Gastrocnemius medialis (tissue), 4 donors: ENCODE measurements at regions not wholly inside any gene's neighbourhood (a gene's known extent, or its start where the extent isn't known, plus 50 kb on each side); places are given as distances from the start of the nearest gene placed in this dataset.

Source experiments
- ATAC-seq, 2 donors: fragments of 150-250 bp; one replicate each; pipeline ENCODE4 v1.9.1; 2016
- DNase-seq, 2 donors: peaks; one replicate each; pipeline ENCODE4 v3.0.0-alpha.2; 2019
- H3K27ac ChIP-seq, 4 donors: fragments of 200-600 bp; sonication (generic); 1 replicate in 1 of 4; 2 replicates in 3 of 4; pipeline ENCODE4 v1.5.1; 2016 to 2018; ENCODE audit warnings: mild to moderate bottlenecking in 2 of 4, moderate library complexity in 1 of 4
- H3K27me3 ChIP-seq, 3 donors: fragments of 200-600 bp; sonication (generic) in 2 of 3; 1 replicate in 1 of 3; 2 replicates in 2 of 3; pipeline versions ENCODE4 v1.5.1 to v1.6.0; 2016 to 2019; ENCODE audit warnings: mild to moderate bottlenecking in 1 of 3, moderate library complexity in 1 of 3
- H3K36me3 ChIP-seq, 2 donors: fragments of 200-600 bp; sonication (generic) in 1 of 2; one replicate each; pipeline ENCODE4 v1.5.1; 2017 to 2018
- H3K4me1 ChIP-seq, 2 donors: fragments of 200-600 bp; sonication (generic) in 1 of 2; one replicate each; pipeline ENCODE4 v1.5.1; 2016 to 2017; ENCODE audit warnings: mild to moderate bottlenecking in 2 of 2
- H3K4me3 ChIP-seq, 4 donors: fragments of 200-600 bp; sonication (generic) in 3 of 4; 1 replicate in 1 of 4; 2 replicates in 3 of 4; pipeline ENCODE4 v1.5.1; 2016 to 2019; ENCODE audit warnings: mild to moderate bottlenecking in 2 of 4
- H3K9me3 ChIP-seq, 3 donors: fragments of 200-600 bp; sonication (generic) in 2 of 3; 1 replicate in 1 of 3; 2 replicates in 2 of 3; pipeline ENCODE4 v1.5.1; 2016 to 2019
- POLR2A ChIP-seq, 2 donors: fragments of 450-650 bp; IDR thresholded peaks; one replicate each; pipeline ENCODE4 v1.6.1; 2017; ENCODE audit warnings: antibody characterized with exemption in 2 of 2, mild to moderate bottlenecking in 2 of 2, moderate library complexity in 2 of 2
- in situ Hi-C, 4 donors: fragments of 200-750 bp; cut with MboI; loops; one replicate each; pipeline versions ENCODE4 v1.15.0 to v1.8.0; 2017; ENCODE audit warnings: low sequenced_read_pairs in 4 of 4
- intact Hi-C: fragments of 100-400 bp; cut with DNase I; formaldehyde crosslinking; loops from one replicate; pipeline ENCODE4 v1.15.1; 2023; ENCODE audit warnings: low total_unique reads
- TF ChIP-seq, protein P1 (sequence below), 5 experiments: fragments of 450-650 bp in 3 of 5; fragments of 200-600 bp in 2 of 5; sonication (generic) in 2 of 5; IDR thresholded peaks in 4 of 5; conservative IDR thresholded peaks in 1 of 5; 1 replicate in 4 of 5; 2 replicates in 1 of 5; pipeline ENCODE4 v1.5.1; 2016 to 2019; ENCODE audit warnings: antibody characterized with exemption in 5 of 5, mild to moderate bottlenecking in 3 of 5, moderate library complexity in 3 of 5

DNA sequence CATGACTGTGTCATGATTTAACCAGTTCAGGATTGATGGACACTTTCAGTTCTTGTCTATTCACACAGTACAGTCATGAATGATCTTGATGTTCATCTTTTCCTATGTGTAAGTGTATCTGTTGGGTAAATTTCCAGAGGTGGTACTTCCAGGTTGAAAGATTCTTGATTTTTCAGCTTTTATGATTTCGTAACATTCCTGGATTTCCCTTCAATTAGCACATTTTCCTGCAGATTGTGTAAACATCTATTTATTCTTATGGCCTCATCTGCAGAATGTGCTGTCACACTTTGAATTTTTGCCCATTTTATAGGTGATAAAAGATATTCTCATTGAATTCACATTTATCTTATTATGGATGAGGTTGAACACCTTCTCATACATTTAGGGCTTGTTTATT, 222.0 kb upstream of the FOXQ1 start:
- in situ Hi-C loops: no loop called here
- H3K27ac ChIP-seq: no peak overlapping the region
- H3K36me3 ChIP-seq: no peaks in the 10 kb centered on the region
- DNase-seq (no peak), ATAC-seq (no peak)
- TF ChIP-seq, protein P1, sequence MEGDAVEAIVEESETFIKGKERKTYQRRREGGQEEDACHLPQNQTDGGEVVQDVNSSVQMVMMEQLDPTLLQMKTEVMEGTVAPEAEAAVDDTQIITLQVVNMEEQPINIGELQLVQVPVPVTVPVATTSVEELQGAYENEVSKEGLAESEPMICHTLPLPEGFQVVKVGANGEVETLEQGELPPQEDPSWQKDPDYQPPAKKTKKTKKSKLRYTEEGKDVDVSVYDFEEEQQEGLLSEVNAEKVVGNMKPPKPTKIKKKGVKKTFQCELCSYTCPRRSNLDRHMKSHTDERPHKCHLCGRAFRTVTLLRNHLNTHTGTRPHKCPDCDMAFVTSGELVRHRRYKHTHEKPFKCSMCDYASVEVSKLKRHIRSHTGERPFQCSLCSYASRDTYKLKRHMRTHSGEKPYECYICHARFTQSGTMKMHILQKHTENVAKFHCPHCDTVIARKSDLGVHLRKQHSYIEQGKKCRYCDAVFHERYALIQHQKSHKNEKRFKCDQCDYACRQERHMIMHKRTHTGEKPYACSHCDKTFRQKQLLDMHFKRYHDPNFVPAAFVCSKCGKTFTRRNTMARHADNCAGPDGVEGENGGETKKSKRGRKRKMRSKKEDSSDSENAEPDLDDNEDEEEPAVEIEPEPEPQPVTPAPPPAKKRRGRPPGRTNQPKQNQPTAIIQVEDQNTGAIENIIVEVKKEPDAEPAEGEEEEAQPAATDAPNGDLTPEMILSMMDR (IDR thresholded peaks at IDR 0.05 in 4 of 5, conservative IDR thresholded peaks at IDR 0.05 in 1 of 5): no peak
- no peak for TF ChIP-seq POLR2A (IDR thresholded peaks at IDR 0.05)
- intact Hi-C loops: no loop called here
- H3K27me3 ChIP-seq: no peaks in the 10 kb centered on the region
- no peaks in the 10 kb centered on the region for H3K4me1 ChIP-seq
- H3K4me3 ChIP-seq: no peak overlapping the region
- no peaks in the 10 kb centered on the region for H3K9me3 ChIP-seq

DNA sequence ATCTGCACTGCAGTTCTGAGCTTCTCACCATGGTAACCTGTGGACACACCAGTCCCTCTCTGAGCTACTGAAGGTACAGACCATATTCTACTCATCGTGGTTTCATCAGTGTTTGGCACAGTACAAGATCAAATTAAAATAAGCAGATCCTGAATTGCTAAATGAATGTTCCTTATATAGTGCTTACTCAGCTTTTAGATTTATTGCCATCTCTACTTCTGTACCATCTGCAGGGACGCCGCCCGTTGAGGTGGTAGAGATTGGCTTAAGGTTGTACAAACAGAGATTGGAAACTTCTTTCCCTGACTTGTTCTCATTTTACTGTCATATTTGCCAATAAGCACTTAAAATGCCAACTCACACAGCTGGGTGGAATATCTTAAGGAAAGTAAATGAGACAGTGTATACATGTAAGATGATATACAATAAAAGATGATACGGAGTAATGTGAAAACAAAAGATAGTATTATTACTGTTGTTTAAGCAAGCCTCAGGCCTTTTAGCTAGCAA, 223.4 kb upstream of the FOXQ1 start:
- in situ Hi-C loops: no loop called here
- TF ChIP-seq, protein P1 (IDR thresholded peaks at IDR 0.05 in 4 of 5, conservative IDR thresholded peaks at IDR 0.05 in 1 of 5): no peak
- no peak for TF ChIP-seq POLR2A (IDR thresholded peaks at IDR 0.05)
- Histone ChIP-seq H3K4me3 (no peak overlapping the region), H3K9me3 (no peaks in the 10 kb centered on the region), H3K27ac (no peak overlapping the region), H3K27me3 (no peaks in the 10 kb centered on the region), H3K36me3 (no peaks in the 10 kb centered on the region), H3K4me1 (no peaks in the 10 kb centered on the region)
- intact Hi-C loops: no loop called here
- no peak for ATAC-seq
- DNase-seq: no peak

DNA sequence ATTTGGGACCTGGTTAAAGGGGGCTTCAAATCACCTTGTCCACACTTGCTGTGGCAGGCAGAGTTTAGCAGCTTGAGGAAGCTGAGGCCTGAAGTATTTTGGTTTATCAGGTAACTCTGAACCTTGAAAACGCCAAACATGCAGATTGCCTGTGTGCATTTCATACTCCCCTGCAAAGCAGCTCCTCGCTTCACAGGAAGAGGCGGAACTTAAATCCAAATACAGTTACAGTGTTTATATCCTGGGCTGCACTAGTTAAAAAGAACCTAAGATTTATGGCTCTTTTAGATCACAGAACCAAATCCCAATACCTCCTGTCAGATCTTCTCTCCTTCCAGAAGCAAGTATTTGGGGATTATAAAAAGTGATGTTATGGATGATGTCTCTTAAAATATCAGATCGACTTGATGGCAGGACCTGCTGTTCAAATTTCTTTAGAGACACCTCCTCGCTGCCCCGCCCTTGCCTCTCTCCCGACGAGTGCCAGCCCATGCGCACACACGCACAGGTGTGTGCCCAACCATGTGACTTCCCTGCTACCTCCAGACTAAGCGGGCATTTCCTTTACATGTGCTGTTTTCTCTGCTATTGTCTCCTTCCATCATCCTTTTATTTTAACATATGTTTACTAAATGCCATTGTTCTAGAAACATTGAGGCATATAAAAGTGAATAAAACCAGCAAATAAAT, 224.6 kb upstream of the FOXQ1 start:
- DNase-seq: no peak
- no peaks in the 10 kb centered on the region for H3K4me1 ChIP-seq
- intact Hi-C loops (no loop called here), in situ Hi-C loops (no loop called here)
- no peak for TF ChIP-seq POLR2A (IDR thresholded peaks at IDR 0.05)
- TF ChIP-seq, protein P1 (IDR thresholded peaks at IDR 0.05 in 4 of 5, conservative IDR thresholded peaks at IDR 0.05 in 1 of 5): no peak
- no peak overlapping the region for H3K27ac ChIP-seq
- H3K9me3 ChIP-seq: no peaks in the 10 kb centered on the region
- H3K36me3 ChIP-seq: no peaks in the 10 kb centered on the region
- no peak for ATAC-seq
- H3K27me3 ChIP-seq: no peaks in the 10 kb centered on the region
- no peak overlapping the region for H3K4me3 ChIP-seq

DNA sequence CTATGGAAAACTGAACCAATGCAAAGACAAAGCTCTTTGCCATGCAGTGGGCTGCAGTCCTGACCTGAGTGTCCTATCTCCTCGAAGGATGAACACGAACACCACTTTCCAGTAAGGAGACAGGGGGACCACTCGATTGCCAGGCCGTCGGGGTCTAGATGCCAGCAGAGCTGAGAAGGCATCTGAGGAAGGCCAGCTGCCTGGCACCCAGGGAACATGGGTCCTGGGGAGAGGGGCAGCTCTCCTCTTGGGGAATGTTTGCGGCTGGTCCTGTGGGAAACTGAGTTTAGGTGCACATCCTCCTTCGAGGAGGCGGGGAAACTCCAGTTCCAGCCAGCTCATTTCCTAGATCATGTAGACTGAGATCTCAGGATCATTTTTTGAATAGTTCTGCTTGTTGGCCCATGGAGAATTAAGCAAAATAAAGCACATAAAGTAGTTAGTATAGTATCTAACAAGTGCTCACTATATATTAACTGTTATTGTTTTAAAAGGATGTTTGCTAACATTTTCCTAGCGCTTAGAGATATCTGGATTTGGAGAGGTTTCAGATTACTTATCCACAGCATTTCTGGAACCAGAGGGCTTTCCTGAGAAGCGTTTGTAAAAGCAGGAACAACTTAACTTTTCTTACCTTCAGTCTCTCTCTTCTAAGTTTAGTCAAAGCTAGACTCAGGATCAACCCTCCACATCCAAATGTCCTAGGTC, 225.3 kb upstream of the FOXQ1 start:
- Histone ChIP-seq H3K27me3 (no peaks in the 10 kb centered on the region), H3K4me3 (no peak overlapping the region), H3K9me3 (no peaks in the 10 kb centered on the region), H3K4me1 (no peaks in the 10 kb centered on the region), H3K36me3 (no peaks in the 10 kb centered on the region), H3K27ac (no peak overlapping the region)
- DNase-seq: no peak
- ATAC-seq: no peak
- no peak for TF ChIP-seq POLR2A (IDR thresholded peaks at IDR 0.05)
- TF ChIP-seq, protein P1 (IDR thresholded peaks at IDR 0.05 in 4 of 5, conservative IDR thresholded peaks at IDR 0.05 in 1 of 5): no peak
- in situ Hi-C loops: no loop called here
- intact Hi-C loops: no loop called here
